ENCODE measurements at regions not wholly inside any gene's neighbourhood (a gene's known extent, or its start where the extent isn't known, plus 50 kb on each side); places are given as distances from the start of the nearest gene placed in this dataset.

- no peak for DNase-seq (ENCODE audit: low read depth in 2 of 2)
Observed at GRCh38 chr13:73464758-73465616, 406.2 kb downstream of the KLF5 start.

DNA sequence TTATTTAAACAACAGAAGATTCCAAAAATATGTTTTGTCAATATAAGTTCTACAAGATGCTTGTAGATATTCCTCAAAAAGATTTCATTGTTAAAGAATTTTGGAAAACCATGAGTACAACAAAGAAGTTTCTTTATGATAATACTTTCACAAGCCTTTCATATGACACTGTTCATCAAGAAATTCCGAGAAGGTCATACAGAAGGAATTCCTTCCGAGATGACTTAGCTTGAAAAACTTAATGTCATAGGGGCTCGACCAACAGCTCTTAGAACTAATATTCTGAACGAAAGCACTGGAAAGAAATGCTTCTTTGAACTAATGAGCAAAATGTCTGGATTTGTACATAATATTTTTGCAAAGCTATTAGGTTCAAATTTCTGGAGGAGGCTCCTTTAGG, 403.4 kb downstream of the KLF5 start:
- no peak for DNase-seq (ENCODE audit: low read depth in 2 of 2)

- DNase-seq (ENCODE audit: low read depth in 2 of 2) = no peak
Observed at GRCh38 chr13:73451221-73452029, 392.6 kb downstream of the KLF5 start.

GRCh38 chr13:73450583-73450982, 391.8 kb downstream of the KLF5 start:
- no peak for DNase-seq (ENCODE audit: low read depth in 2 of 2)

DNA sequence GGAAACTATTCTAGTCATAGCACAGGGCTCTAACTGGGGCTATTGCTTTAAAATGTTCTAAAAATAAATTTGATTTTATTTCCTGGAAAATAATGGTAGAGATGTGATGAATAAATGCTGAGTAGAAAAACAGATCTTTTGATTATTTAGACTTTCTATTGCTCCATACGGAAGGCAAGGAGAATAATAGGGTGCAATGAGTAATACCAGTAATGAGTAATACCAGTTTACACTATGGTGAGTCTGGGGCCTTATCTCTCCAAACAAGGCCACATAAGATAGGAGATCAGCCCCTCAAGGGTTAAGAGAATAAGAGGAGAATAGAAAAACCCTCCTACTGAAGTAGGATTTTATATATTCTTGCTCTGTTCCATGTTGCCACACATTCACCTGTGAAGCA, 390.4 kb downstream of the KLF5 start:
- DNase-seq (ENCODE audit: low read depth in 2 of 2) = no peak

DNA sequence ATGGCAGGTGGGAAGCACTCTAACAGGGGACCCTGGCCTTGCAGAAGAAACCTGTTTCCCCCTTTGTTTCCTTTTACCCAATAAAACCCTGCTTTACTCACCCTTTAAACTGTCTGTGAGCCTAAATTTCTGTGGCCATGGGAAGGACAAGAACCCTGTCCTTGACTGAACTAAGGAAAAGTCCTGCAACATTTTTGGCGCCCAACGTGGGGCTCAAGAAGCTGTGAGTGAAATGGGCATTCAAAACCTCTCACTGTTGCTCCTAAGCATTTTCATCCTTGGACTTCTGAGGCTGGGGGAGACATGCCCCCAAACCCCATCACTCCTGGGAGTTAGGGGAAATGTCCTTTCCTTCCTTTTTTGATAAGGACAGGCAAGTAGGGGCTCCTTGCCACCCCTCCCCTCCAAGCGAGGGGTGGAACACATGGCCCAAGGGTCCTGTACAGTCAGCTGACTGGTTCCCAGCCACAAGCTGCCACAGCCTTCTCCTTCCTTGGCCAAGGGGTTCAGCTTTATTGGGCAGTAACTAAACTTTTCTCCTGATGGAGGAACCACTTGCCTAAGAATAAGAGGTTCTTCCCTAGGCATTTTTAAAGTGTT, 381.6 kb downstream of the KLF5 start:
- DNase-seq (ENCODE audit: low read depth in 2 of 2) = no peak

- DNase-seq (ENCODE audit: low read depth in 2 of 2) = no peak
Observed at GRCh38 chr13:73433890-73434289, 375.1 kb downstream of the KLF5 start.

DNA sequence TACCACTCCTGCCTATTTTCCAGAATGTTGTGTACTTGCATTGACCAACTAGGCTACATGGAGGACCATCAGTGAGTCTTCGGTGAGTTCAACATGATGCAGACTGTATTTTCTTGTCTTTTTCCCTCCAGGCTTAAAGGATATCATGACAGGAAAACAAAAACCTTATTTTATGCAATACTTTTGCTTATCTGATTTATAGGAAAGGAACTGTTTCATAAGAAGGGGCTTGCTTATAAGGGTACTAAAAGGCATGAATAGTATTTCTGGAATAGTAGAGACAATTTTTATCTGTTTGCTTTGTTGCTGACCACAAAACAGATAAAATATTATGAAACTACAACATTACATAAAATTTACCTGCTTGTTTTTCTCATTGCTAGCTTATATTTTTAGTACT, 374.7 kb downstream of the KLF5 start:
- no peak for DNase-seq (ENCODE audit: low read depth in 2 of 2)

- no peak for DNase-seq (ENCODE audit: low read depth in 2 of 2)
Observed at GRCh38 chr13:73429701-73430100, 370.9 kb downstream of the KLF5 start.

DNA sequence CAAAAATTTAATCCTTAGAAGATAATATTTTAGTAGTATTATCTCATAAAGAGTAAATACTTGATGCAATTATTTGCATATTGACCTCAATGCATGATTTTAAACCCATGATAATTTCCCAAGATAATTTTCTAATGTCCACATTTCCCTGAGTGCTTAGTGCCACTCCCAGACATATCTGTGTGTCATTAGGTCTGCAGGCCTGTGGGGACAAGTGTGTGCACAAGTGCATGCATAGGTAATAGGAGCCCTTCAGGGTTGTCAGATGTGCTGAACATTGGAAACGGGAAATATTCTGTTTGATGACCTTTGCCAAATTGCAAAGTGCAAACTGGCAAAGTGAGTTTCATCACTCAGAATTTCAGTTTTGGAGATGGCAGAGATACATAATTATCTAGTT, 369.9 kb downstream of the KLF5 start:
- no peak for DNase-seq (ENCODE audit: low read depth in 2 of 2)

- no peak for DNase-seq (ENCODE audit: low read depth in 2 of 2)
Observed at GRCh38 chr13:73428137-73428536, 369.3 kb downstream of the KLF5 start.

DNA sequence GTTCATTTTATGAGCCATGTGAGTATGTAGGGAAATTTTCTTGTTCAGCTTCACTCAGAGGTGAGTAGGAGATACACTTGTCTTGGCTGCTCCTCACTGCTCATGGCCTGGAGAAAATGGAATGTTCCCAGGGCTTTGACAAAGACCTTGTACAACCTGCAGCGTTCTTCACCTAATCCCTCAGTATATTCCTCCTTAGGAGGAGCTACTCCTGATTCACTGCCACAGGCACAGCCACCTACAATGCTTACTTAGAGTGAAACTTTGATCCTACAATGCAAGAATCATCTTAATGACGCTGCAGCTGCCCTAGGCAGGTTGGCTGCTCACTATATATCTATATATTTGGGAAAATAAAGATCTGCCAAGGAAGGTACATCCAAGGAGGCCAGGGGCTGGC, 364.2 kb downstream of the KLF5 start:
- DNase-seq (ENCODE audit: low read depth in 2 of 2) = no peak

DNA sequence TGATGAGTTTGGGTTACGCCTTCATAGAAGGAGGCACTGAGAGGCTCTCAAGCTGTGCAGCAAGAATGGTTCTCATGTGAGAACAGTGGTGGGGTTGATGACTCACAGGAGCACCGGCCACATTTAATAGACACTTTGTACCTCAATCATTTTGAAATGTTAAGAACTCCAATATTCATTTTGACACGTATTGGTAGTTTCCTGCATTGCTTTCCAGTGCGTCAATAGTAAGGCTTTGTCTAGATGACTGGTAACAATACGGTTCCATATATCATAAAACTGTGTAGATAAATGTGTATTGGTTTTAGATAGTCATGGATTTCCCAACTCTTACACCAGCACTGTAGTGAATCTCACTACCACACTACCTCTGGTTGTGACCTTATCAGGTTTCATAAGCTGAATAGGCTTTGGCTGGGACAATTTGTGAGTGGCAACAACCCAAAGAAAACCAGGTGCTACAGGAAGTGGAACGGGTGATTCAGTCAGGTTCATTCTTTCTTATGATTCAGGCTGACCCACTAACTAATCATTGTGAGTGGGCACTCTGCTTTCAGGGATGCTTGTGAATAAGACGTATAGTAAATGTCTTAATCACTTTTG, 362.6 kb downstream of the KLF5 start:
- no peak for DNase-seq (ENCODE audit: low read depth in 2 of 2)

GRCh38 chr13:73419186-73419585, 360.4 kb downstream of the KLF5 start:
- no peak for DNase-seq (ENCODE audit: low read depth in 2 of 2)

DNA sequence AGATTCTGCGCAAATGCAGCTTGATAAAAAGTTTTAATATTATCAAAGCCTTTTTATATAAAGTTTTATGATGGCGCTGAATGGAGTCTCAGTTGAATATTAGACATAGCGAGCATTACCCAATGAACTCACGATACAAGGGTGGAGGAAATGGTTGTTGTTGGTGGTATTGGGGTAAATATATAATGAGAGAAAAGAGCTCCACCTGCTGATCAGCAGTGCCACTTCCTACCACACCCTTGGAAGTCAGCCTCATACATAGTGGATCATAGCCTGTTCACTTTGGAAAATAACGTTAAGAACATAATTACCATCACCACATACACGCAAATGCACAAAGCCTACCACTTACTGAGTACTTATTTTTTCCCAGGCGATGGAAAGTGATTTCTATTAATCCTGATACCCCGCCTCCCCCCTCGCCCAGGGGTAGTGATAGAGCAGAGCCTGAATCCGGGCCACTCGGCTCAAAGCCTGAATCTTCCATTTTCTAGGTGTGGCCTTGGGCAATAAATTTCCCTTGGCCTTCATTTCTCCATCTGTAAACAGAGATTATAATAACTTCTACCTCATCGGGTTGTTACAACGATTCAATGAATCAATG, 358.3 kb downstream of the KLF5 start:
- DNase-seq (ENCODE audit: low read depth in 2 of 2) = no peak

DNA sequence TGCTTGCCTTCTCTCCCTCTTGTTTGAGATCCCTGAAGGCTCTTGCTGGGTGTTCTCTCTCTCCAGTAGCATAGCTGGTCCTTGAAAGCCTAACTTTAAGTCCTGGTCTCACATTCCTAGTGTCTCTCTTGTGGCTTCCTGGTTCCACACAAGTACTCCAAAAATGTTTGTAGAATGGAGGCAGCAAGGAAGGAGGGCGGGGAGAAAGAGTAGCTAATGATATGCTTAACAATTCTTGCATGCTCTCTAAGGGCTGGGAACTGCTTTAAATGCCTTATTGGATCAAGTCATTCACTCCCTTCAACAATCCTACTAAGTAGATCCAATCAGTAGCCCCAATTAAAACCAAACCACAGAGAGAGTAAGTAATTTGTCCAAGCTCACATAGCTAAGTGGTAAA, 357.3 kb downstream of the KLF5 start:
- DNase-seq (ENCODE audit: low read depth in 2 of 2) = no peak

- DNase-seq (ENCODE audit: low read depth in 2 of 2) = no peak
Observed at GRCh38 chr13:73413656-73414055, 354.9 kb downstream of the KLF5 start.

DNA sequence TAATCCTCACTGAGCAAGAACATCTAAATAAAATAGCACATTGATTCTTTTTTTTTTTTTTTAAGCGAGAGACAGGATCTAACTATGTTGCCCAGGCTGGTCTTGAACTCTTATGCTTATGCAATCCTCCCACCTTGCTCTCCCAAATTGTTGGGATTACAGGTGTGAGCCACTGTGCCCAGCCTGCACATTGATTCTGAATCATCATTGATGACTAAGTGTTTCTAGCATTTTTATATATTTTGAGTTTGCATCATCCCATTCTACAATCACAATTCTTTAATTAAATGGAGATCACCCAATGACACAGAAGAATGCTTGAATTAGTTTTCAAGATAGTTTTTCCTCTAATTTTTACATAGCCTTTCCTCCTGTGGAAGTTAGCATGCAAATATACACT, 354.1 kb downstream of the KLF5 start:
- no peak for DNase-seq (ENCODE audit: low read depth in 2 of 2)

DNA sequence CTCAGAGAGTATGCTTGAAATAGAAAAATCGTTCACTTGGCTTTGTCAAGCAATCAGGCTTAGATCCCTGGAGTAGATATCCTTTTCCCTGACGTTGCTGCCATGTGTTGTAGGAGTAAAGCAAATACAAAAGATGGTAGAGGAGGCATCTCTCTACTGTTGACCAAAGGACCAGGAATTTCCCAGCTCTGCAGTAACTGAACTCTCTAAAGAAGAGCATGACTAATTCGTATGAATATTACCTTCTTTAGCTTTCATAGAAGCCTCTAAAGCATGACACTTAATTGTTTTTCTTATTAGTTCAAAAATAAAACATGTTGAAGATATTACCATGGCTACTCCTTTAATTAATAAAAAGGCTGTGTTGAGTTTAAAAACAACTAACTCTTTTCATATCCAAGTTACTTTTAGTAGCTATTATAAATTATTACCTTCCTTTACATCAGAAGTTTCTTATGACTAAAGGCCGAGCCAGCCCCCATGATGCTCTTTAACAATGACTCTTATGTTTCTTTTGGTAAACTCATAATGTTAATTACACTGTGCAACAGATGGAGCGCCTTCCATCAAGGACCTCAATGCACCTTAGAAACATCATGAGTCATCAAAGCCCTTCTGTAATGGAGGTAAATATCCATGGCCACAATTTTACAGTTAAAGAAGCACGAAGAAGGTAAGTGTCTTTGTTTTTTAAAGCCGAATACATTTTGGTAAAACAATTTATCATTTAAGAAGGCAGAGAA, 352.4 kb downstream of the KLF5 start:
- no peak for DNase-seq (ENCODE audit: low read depth in 2 of 2)

GRCh38 chr13:73406454-73406853, 347.6 kb downstream of the KLF5 start:
- DNase-seq (ENCODE audit: low read depth in 2 of 2) = no peak

GRCh38 chr13:73404581-73404980, 345.8 kb downstream of the KLF5 start:
- no peak for DNase-seq (ENCODE audit: low read depth in 2 of 2)

All from activated CD8-positive, alpha-beta memory T cell treated with anti-CD3 and anti-CD28 coated beads for 4 hours (primary cell).